SJSA1 (cell line): ENCODE measurements at regions not wholly inside any gene's neighbourhood (a gene's known extent, or its start where the extent isn't known, plus 50 kb on each side); places are given as distances from the start of the nearest gene placed in this dataset.

ENCODE experiments used
- DNase-seq, 2 experiments: peaks; one replicate each; pipeline ENCODE4 v3.0.0-alpha.2; 2015 to 2020; ENCODE audit warnings: low spot score in 2 of 2, low read depth in 1 of 2
- H3K27ac ChIP-seq: fragments of 250-450 bp; sonication (Bioruptor Pico); 2 replicates; pipeline ENCODE4 v1.5.1; 2020; ENCODE audit warnings: mild to moderate bottlenecking, moderate library complexity
- H3K27me3 ChIP-seq: fragments of 250-450 bp; sonication (Bioruptor Pico); replicated peaks from 2 replicates; pipeline ENCODE4 v1.5.1; 2020; ENCODE audit warnings: mild to moderate bottlenecking, moderate library complexity
- H3K36me3 ChIP-seq: fragments of 250-450 bp; sonication (Bioruptor Pico); 2 replicates; pipeline ENCODE4 v1.5.1; 2020; ENCODE audit warnings: mild to moderate bottlenecking
- H3K4me1 ChIP-seq: fragments of 250-450 bp; sonication (Bioruptor Pico); replicated peaks from 2 replicates; pipeline ENCODE4 v1.6.1; 2021; ENCODE audit warnings: mild to moderate bottlenecking
- H3K4me3 ChIP-seq: fragments of 250-450 bp; sonication (Bioruptor Pico); 2 replicates; pipeline ENCODE4 v1.5.1; 2020; ENCODE audit warnings: mild to moderate bottlenecking
- H3K9me3 ChIP-seq: fragments of 250-450 bp; sonication (Bioruptor Pico); replicated peaks from 2 replicates; pipeline ENCODE4 v1.5.1; 2020; ENCODE audit warnings: mild to moderate bottlenecking

DNA sequence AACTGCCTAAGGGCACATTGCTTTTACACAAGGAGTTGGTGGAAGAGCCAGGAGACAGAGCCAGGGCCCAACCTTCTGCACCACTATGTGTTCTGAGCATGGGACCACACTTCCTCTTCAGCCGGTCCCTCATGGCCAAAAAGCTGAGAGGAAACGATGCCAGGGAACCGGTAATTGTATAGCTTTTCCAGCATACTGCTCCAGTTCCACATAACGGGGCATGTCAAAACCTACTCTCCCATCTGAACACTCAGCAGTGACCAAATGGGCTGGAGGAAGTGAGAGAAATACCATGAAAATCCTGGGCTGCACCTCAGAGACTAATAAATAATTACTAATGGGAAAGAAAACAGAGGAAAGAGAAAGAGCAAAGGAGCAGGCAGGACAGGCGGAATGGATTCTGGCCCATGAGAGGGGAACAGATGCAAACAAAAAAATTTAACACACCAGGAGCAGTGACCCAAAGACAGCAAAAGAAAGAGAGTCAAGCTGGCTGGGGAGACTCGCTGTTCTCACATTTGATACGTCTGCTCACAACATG is 52.0 kb upstream of the BMP2 start:
- Histone ChIP-seq H3K4me3 (no peak overlapping the region), H3K36me3 (no peaks in the 10 kb centered on the region), H3K4me1 (peaks cover 6% of the 10 kb centered on the region; the same call in 1 of the 2 replicates), H3K27me3 (no peaks in the 10 kb centered on the region; the same call in 1 of the 2 replicates), H3K27ac (no peak overlapping the region), H3K9me3 (no peaks in the 10 kb centered on the region; the same call in none of the 2 replicates)
- DNase-seq, result no peak

DNA sequence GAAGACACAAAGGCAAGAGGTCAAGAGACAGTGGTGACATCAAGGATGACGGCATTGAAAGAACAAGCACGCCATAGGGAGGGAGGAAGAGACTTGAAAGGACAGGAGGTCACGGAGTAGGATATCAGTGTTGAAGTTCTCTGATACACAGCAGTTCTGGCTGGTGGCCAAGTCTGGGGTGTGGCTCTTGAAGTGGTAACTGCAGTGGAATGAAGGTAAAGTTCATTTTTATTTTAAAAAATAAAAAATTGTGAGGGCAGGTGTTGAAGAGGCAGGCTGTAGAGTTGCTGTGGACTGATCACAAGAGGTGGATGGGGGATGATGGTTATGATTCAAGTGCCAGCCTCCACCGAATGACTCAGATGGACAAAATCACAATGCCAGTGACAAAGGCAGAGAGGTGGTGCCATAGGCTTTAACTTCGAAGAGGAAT is 53.2 kb upstream of the BMP2 start:
- H3K4me3 ChIP-seq, result no peak overlapping the region
- H3K36me3 ChIP-seq, result no peaks in the 10 kb centered on the region
- no peaks in the 10 kb centered on the region; the same call in none of the 2 replicates for H3K9me3 ChIP-seq
- H3K27ac ChIP-seq, result no peak overlapping the region
- H3K4me1 ChIP-seq, result peaks cover 18% of the 10 kb centered on the region
- no peak for DNase-seq
- no peaks in the 10 kb centered on the region for H3K27me3 ChIP-seq

- no peak overlapping the region for H3K4me3 ChIP-seq
- H3K27me3 ChIP-seq, result no peaks in the 10 kb centered on the region
- H3K4me1 ChIP-seq, result peaks cover 34% of the 10 kb centered on the region
- no peaks in the 10 kb centered on the region; the same call in 1 of the 2 replicates for H3K9me3 ChIP-seq
- DNase-seq, result no peak
- no peaks in the 10 kb centered on the region for H3K36me3 ChIP-seq
- no peak overlapping the region for H3K27ac ChIP-seq
Observed at GRCh38 chr20:6711951-6712649, 55.4 kb upstream of the BMP2 start.

GRCh38 chr20:6709910-6710595 is 57.4 kb upstream of the BMP2 start:
- no peak for DNase-seq

DNA sequence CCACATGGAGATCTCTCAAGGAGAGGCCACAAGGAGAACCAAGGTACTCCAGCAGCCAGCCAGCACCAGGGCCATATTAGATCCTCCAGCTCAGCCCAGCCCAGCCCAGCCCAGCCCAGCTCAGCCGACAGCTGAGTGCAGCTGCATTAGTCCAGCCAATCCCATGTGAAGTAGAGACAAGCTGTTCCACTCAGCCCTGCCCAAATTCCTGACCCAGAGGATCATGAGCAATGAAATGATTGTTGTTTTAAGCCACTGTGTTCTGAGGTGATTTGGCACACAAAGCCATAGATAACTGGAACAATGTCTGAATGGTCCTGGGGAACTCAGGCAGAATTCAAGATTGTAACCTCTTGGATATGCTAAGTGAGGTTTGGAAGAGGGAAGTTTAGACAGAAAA is 59.5 kb upstream of the BMP2 start:
- peak; percentile 29 to 53 for DNase-seq
- Histone ChIP-seq H3K4me1 (peaks cover 62% of the 10 kb centered on the region), H3K27me3 (no peaks in the 10 kb centered on the region), H3K27ac (no peak overlapping the region), H3K4me3 (no peak overlapping the region), H3K36me3 (no peaks in the 10 kb centered on the region), H3K9me3 (no peaks in the 10 kb centered on the region)

More at GRCh38 chr20:6709910-6710595, 57.4 kb upstream of the BMP2 start:
- Histone ChIP-seq H3K36me3 (no peaks in the 10 kb centered on the region), H3K27me3 (no peaks in the 10 kb centered on the region), H3K27ac (no peak overlapping the region), H3K9me3 (no peaks in the 10 kb centered on the region; the same call in 1 of the 2 replicates), H3K4me1 (peaks cover 46% of the 10 kb centered on the region), H3K4me3 (no peak overlapping the region)

GRCh38 chr20:6707321-6707831 is 60.1 kb upstream of the BMP2 start:
- no peak overlapping the region for H3K27ac ChIP-seq
- H3K9me3 ChIP-seq, result no peaks in the 10 kb centered on the region
- peaks cover 62% of the 10 kb centered on the region for H3K4me1 ChIP-seq
- H3K36me3 ChIP-seq, result no peaks in the 10 kb centered on the region
- no peak for DNase-seq
- no peaks in the 10 kb centered on the region for H3K27me3 ChIP-seq
- no peak overlapping the region for H3K4me3 ChIP-seq

- Histone ChIP-seq H3K27me3 (no peaks in the 10 kb centered on the region), H3K4me1 (peaks cover 70% of the 10 kb centered on the region), H3K9me3 (no peaks in the 10 kb centered on the region), H3K4me3 (no peak overlapping the region), H3K27ac (no peak overlapping the region), H3K36me3 (no peaks in the 10 kb centered on the region)
- DNase-seq, result no peak
Observed at GRCh38 chr20:6705926-6706548, 61.4 kb upstream of the BMP2 start.

GRCh38 chr20:6705106-6705766 is 62.2 kb upstream of the BMP2 start:
- H3K27me3 ChIP-seq, result no peaks in the 10 kb centered on the region
- H3K36me3 ChIP-seq, result no peaks in the 10 kb centered on the region
- peak in 1 of 2 experiments; percentile 52 for DNase-seq
- H3K4me1 ChIP-seq, result peaks cover 67% of the 10 kb centered on the region
- H3K9me3 ChIP-seq, result no peaks in the 10 kb centered on the region; the same call in 1 of the 2 replicates
- peak overlapping the region; percentile 71 for H3K27ac ChIP-seq
- no peak overlapping the region for H3K4me3 ChIP-seq

GRCh38 chr20:6704132-6704861 is 63.2 kb upstream of the BMP2 start:
- Histone ChIP-seq H3K36me3 (no peaks in the 10 kb centered on the region), H3K4me1 (peaks cover 62% of the 10 kb centered on the region), H3K27me3 (no peaks in the 10 kb centered on the region), H3K27ac (peak overlapping the region; percentile 71), H3K9me3 (no peaks in the 10 kb centered on the region; the same call in 1 of the 2 replicates), H3K4me3 (no peak overlapping the region)
- peak in 1 of 2 experiments; percentile 57 for DNase-seq

- no peaks in the 10 kb centered on the region for H3K27me3 ChIP-seq
- H3K27ac ChIP-seq, result peak overlapping the region; percentile 71; the same call in 1 of the 2 replicates
- H3K9me3 ChIP-seq, result no peaks in the 10 kb centered on the region; the same call in 1 of the 2 replicates
- peaks cover 55% of the 10 kb centered on the region for H3K4me1 ChIP-seq
- DNase-seq, result no peak
- no peaks in the 10 kb centered on the region for H3K36me3 ChIP-seq
- no peak overlapping the region for H3K4me3 ChIP-seq
Observed at GRCh38 chr20:6703656-6704055, 63.8 kb upstream of the BMP2 start.

- no peaks in the 10 kb centered on the region; the same call in 1 of the 2 replicates for H3K9me3 ChIP-seq
- no peaks in the 10 kb centered on the region for H3K27me3 ChIP-seq
- no peak overlapping the region for H3K27ac ChIP-seq
- H3K36me3 ChIP-seq, result no peaks in the 10 kb centered on the region
- peaks cover 49% of the 10 kb centered on the region for H3K4me1 ChIP-seq
- no peak for DNase-seq
- no peak overlapping the region for H3K4me3 ChIP-seq
Observed at GRCh38 chr20:6703047-6703446, 64.4 kb upstream of the BMP2 start.

GRCh38 chr20:6702144-6702543 is 65.3 kb upstream of the BMP2 start:
- Histone ChIP-seq H3K4me1 (peaks cover 40% of the 10 kb centered on the region), H3K36me3 (no peaks in the 10 kb centered on the region), H3K27ac (no peak overlapping the region), H3K27me3 (no peaks in the 10 kb centered on the region), H3K9me3 (no peaks in the 10 kb centered on the region; the same call in 1 of the 2 replicates), H3K4me3 (no peak overlapping the region)
- DNase-seq, result no peak
